ENCODE measurements at regions not wholly inside any gene's neighbourhood (a gene's known extent, or its start where the extent isn't known, plus 50 kb on each side); places are given as distances from the start of the nearest gene placed in this dataset.

- no peak for DNase-seq (ENCODE audit: low read depth, low spot score)
Observed at GRCh38 chr1:218573925-218574324, 228.8 kb downstream of the TGFB2 start.

- DNase-seq (ENCODE audit: low read depth, low spot score) = no peak
Observed at GRCh38 chr1:218575079-218575478, 229.9 kb downstream of the TGFB2 start.

- no peak for DNase-seq (ENCODE audit: low read depth, low spot score)
Observed at GRCh38 chr1:218575856-218576255, 230.7 kb downstream of the TGFB2 start.

GRCh38 chr1:218582646-218583045 lies 237.5 kb downstream of the TGFB2 start:
- DNase-seq (ENCODE audit: low read depth, low spot score) = no peak

GRCh38 chr1:218584418-218585155 lies 239.5 kb downstream of the TGFB2 start:
- DNase-seq (ENCODE audit: low read depth, low spot score) = peak; percentile 51

GRCh38 chr1:218585511-218586184 lies 240.5 kb downstream of the TGFB2 start:
- peak; percentile 65 for DNase-seq (ENCODE audit: low read depth, low spot score)

- no peak for DNase-seq (ENCODE audit: low read depth, low spot score)
Observed at GRCh38 chr1:218587900-218588299, 242.8 kb downstream of the TGFB2 start.

- DNase-seq (ENCODE audit: low read depth, low spot score) = no peak
Observed at GRCh38 chr1:218588540-218589172, 243.5 kb downstream of the TGFB2 start.

- DNase-seq (ENCODE audit: low read depth, low spot score) = no peak
Observed at GRCh38 chr1:218589487-218589886, 244.4 kb downstream of the TGFB2 start.

- no peak for DNase-seq (ENCODE audit: low read depth, low spot score)
Observed at GRCh38 chr1:218591966-218592365, 246.8 kb downstream of the TGFB2 start.

- peak; percentile 71 for DNase-seq (ENCODE audit: low read depth, low spot score)
Observed at GRCh38 chr1:218592688-218593087, 247.6 kb downstream of the TGFB2 start.

- no peak for DNase-seq (ENCODE audit: low read depth, low spot score)
Observed at GRCh38 chr1:218600968-218601367, 255.8 kb downstream of the TGFB2 start.

GRCh38 chr1:218604217-218604616 lies 259.1 kb downstream of the TGFB2 start:
- no peak for DNase-seq (ENCODE audit: low read depth, low spot score)

GRCh38 chr1:218611916-218612585 lies 266.9 kb downstream of the TGFB2 start:
- no peak for DNase-seq (ENCODE audit: low read depth, low spot score)

GRCh38 chr1:218613105-218613504 lies 268.0 kb downstream of the TGFB2 start:
- DNase-seq (ENCODE audit: low read depth, low spot score) = no peak

- DNase-seq (ENCODE audit: low read depth, low spot score) = no peak
Observed at GRCh38 chr1:218614031-218614430, 268.9 kb downstream of the TGFB2 start.

- peak; percentile 58 for DNase-seq (ENCODE audit: low read depth, low spot score)
Observed at GRCh38 chr1:218616681-218617080, 271.5 kb downstream of the TGFB2 start.

GRCh38 chr1:218617986-218618385 lies 272.9 kb downstream of the TGFB2 start:
- DNase-seq (ENCODE audit: low read depth, low spot score) = no peak

- DNase-seq (ENCODE audit: low read depth, low spot score) = no peak
Observed at GRCh38 chr1:218620956-218621355, 275.8 kb downstream of the TGFB2 start.

- DNase-seq (ENCODE audit: low read depth, low spot score) = no peak
Observed at GRCh38 chr1:218624052-218624451, 278.9 kb downstream of the TGFB2 start.

GRCh38 chr1:218625393-218625792 lies 280.3 kb downstream of the TGFB2 start:
- DNase-seq (ENCODE audit: low read depth, low spot score) = no peak

Data from astrocyte of the hippocampus (primary cell).